HepG2 (cell line): ENCODE measurements at regions not wholly inside any gene's neighbourhood (a gene's known extent, or its start where the extent isn't known, plus 50 kb on each side); places are given as distances from the start of the nearest gene placed in this dataset.

Experiments used
- ATAC-seq: fragments of 200-7000 bp; cut with Tn5 transposase; 3 replicates; pipeline ENCODE4 v1.9.1; 2020; ENCODE audit warnings: mild to moderate bottlenecking, moderate library complexity
- BruUV-seq: library from RNA; stranded (reverse); fragments of 400-500 nt; replicated peaks from 2 replicates; lab custom pipeline; 2021; lab: Mats Ljungman, UMichigan
- CTCF ChIA-PET: fragments of 300-600 bp; formaldehyde crosslinking; extraction: SDS; loops from one replicate; lab custom pipeline; 2021; ENCODE audit warnings: low total read pairs, inconsistent platforms, low intra/inter-chr PET ratio; lab: Yijun Ruan, JAX
- POLR2A ChIA-PET: fragments of 350-600 bp; sonication (Branson Sonifier 250); formaldehyde crosslinking; loops from one replicate; lab custom pipeline; 2020; ENCODE audit warnings: antibody characterized with exemption, inconsistent platforms; lab: Yijun Ruan, JAX
- DNase-seq: peaks from one replicate; pipeline ENCODE4 v3.0.0-alpha.2; 2015; ENCODE audit warnings: low spot score
- FAIRE-seq: peaks from 3 replicates; lab custom pipeline; 2011; peaks lifted over from hg19 to GRCh38; lab: Jason Lieb, UNC
- H2AFZ ChIP-seq: one replicate; pipeline ENCODE4 v1.6.1; 2011; ENCODE audit warnings: low read length, inconsistent platforms
- H3K27ac ChIP-seq: fragments of 300-600 bp; 3 replicates; pipeline ENCODE4 v1.8.0; 2011; ENCODE audit warnings: mixed run types, mild to moderate bottlenecking, mixed read lengths, low read length, inconsistent platforms; ENCODE audit not compliant: insufficient read depth; ENCODE audit errors: extremely low read length
- H3K27me3 ChIP-seq, 2 experiments: fragments of 200-600 bp in 1 of 2; 2 replicates in 1 of 2; 3 replicates in 1 of 2; pipeline versions ENCODE4 v1.6.0 to v1.8.0; 2011; ENCODE audit warnings: low read length in 2 of 2, mild to moderate bottlenecking in 2 of 2, moderate library complexity in 2 of 2, inconsistent platforms in 1 of 2; ENCODE audit not compliant: insufficient read depth in 2 of 2, control insufficient read depth in 1 of 2
- H3K36me3 ChIP-seq, 2 experiments: fragments of 200-600 bp in 1 of 2; replicated peaks in 1 of 2; 2 replicates in 1 of 2; 3 replicates in 1 of 2; pipeline versions ENCODE4 v1.5.1 to v1.8.0; 2011; ENCODE audit warnings: low read length in 2 of 2, inconsistent platforms in 1 of 2; ENCODE audit not compliant: insufficient read depth in 2 of 2, control insufficient read depth in 1 of 2
- H3K4me1 ChIP-seq: 2 replicates; pipeline ENCODE4 v1.5.1; 2012; ENCODE audit warnings: low read length, inconsistent platforms; ENCODE audit not compliant: insufficient read depth
- H3K4me2 ChIP-seq: 2 replicates; pipeline ENCODE4 v1.6.0; 2011; ENCODE audit warnings: low read depth, low read length, inconsistent platforms
- H3K4me3 ChIP-seq, 3 experiments: fragments of 200-600 bp in 1 of 3; sonication (generic), shearing (Covaris generic) in 1 of 3; replicated peaks in 1 of 3; 2 replicates each; pipeline ENCODE4 v1.5.1; 2011 to 2016; ENCODE audit warnings: low read length in 3 of 3, inconsistent platforms in 2 of 3, low read depth in 2 of 3, mild to moderate bottlenecking in 2 of 3, control low read depth in 1 of 3, mixed read lengths in 1 of 3; ENCODE audit not compliant: insufficient read depth in 1 of 3
- H3K79me2 ChIP-seq: one replicate; pipeline ENCODE4 v1.6.1; 2011; ENCODE audit warnings: low read length, inconsistent platforms; ENCODE audit not compliant: insufficient read depth
- H3K9ac ChIP-seq: 2 replicates; pipeline ENCODE4 v1.6.0; 2011; ENCODE audit warnings: mild to moderate bottlenecking, low read depth, low read length, inconsistent platforms; ENCODE audit not compliant: insufficient read depth
- H3K9me3 ChIP-seq: 2 replicates; pipeline ENCODE4 v1.5.1; 2012; ENCODE audit warnings: mild to moderate bottlenecking, low read length
- H4K20me1 ChIP-seq: 2 replicates; pipeline ENCODE4 v1.6.0; 2011; ENCODE audit warnings: inconsistent platforms, mild to moderate bottlenecking, low read length, moderate library complexity; ENCODE audit not compliant: insufficient read depth
- CHD4 ChIP-seq: fragments of 200-600 bp; sonication (generic); IDR thresholded peaks from 2 replicates; pipeline ENCODE4 v1.7.0; 2017; ENCODE audit warnings: mild to moderate bottlenecking, low read length, borderline replicate concordance
- CREB1 ChIP-seq, 2 experiments: fragments of 450-650 bp in 1 of 2; IDR thresholded peaks; 2 replicates each; pipeline ENCODE4 v1.6.1; 2016 to 2017; ENCODE audit warnings: control low read depth in 1 of 2, mild to moderate bottlenecking in 1 of 2, missing compliant biosample characterization in 1 of 2, missing genetic modification characterization in 1 of 2
- FOXC1 ChIP-seq: sonication (generic); formaldehyde crosslinking; IDR thresholded peaks from 2 replicates; pipeline ENCODE4 v1.8.0; 2022; ENCODE audit warnings: mild to moderate bottlenecking, missing genetic modification reagents, borderline replicate concordance
- MAZ ChIP-seq, 2 experiments: sonication (generic) in 1 of 2; formaldehyde crosslinking in 1 of 2; IDR thresholded peaks; 2 replicates each; pipeline versions ENCODE4 v1.5.0 to v1.6.1; 2012 to 2020; ENCODE audit warnings: low read depth in 2 of 2, mild to moderate bottlenecking in 2 of 2, borderline replicate concordance in 1 of 2, improper control_type of control experiment in 1 of 2, low read length in 1 of 2, missing genetic modification reagents in 1 of 2, moderate library complexity in 1 of 2
- PHF20 ChIP-seq: sonication (generic); formaldehyde crosslinking; IDR thresholded peaks from 2 replicates; pipeline ENCODE4 v1.5.0; 2020; ENCODE audit warnings: mild to moderate bottlenecking, missing genetic modification reagents
- ZBTB1 ChIP-seq: sonication (generic); formaldehyde crosslinking; IDR thresholded peaks from 2 replicates; pipeline ENCODE4 v1.4.0; 2020; ENCODE audit warnings: missing genetic modification reagents, borderline replicate concordance
- ZBTB20 ChIP-seq: sonication (generic); formaldehyde crosslinking; IDR thresholded peaks from 2 replicates; pipeline ENCODE4 v1.8.1; 2023; ENCODE audit warnings: missing genetic modification reagents, low read depth, mild to moderate bottlenecking, borderline replicate concordance
- ZNF335 ChIP-seq: sonication (generic); formaldehyde crosslinking; IDR thresholded peaks from 2 replicates; pipeline ENCODE4 v1.4.0; 2020; ENCODE audit warnings: missing genetic modification reagents
- ZNF816 ChIP-seq: sonication (generic); formaldehyde crosslinking; IDR thresholded peaks from 2 replicates; pipeline ENCODE4 v1.8.0; 2022; ENCODE audit warnings: missing genetic modification reagents, mild to moderate bottlenecking, borderline replicate concordance
- WGBS: methylation state at CpG from one replicate; pipeline ENCODE4 v1.1.6; 2017; ENCODE audit warnings: low lambda C conversion rate; 5-methylcytosine and 5-hydroxymethylcytosine counted together
- in situ Hi-C: cut with HindIII; loops from 2 replicates; pipeline ENCODE4 v1.10.0; 2017; ENCODE audit warnings: low pct_unique_long_range_greater_than_20kb; ENCODE audit not compliant: extremely low pct_ligation_motif_present
- intact Hi-C: fragments of 100-400 bp; cut with micrococcal nuclease; formaldehyde crosslinking; loops from one replicate; pipeline ENCODE4 v1.10.0; 2022; ENCODE audit not compliant: unreplicated experiment
- TF ChIP-seq, protein P1 (sequence below): sonication (generic); formaldehyde crosslinking; IDR thresholded peaks from 2 replicates; pipeline ENCODE4 v1.4.0; 2020; ENCODE audit warnings: missing genetic modification reagents, borderline replicate concordance

- intact Hi-C loops (no loop called here), in situ Hi-C loops (no loop called here)
- CTCF ChIA-PET: no interaction called here
- ATAC-seq (no peak), DNase-seq (no peak), FAIRE-seq (no peak)
- POLR2A ChIA-PET: no interaction called here
- no peak overlapping the region for H3K4me3 ChIP-seq
- TF ChIP-seq, protein P1, sequence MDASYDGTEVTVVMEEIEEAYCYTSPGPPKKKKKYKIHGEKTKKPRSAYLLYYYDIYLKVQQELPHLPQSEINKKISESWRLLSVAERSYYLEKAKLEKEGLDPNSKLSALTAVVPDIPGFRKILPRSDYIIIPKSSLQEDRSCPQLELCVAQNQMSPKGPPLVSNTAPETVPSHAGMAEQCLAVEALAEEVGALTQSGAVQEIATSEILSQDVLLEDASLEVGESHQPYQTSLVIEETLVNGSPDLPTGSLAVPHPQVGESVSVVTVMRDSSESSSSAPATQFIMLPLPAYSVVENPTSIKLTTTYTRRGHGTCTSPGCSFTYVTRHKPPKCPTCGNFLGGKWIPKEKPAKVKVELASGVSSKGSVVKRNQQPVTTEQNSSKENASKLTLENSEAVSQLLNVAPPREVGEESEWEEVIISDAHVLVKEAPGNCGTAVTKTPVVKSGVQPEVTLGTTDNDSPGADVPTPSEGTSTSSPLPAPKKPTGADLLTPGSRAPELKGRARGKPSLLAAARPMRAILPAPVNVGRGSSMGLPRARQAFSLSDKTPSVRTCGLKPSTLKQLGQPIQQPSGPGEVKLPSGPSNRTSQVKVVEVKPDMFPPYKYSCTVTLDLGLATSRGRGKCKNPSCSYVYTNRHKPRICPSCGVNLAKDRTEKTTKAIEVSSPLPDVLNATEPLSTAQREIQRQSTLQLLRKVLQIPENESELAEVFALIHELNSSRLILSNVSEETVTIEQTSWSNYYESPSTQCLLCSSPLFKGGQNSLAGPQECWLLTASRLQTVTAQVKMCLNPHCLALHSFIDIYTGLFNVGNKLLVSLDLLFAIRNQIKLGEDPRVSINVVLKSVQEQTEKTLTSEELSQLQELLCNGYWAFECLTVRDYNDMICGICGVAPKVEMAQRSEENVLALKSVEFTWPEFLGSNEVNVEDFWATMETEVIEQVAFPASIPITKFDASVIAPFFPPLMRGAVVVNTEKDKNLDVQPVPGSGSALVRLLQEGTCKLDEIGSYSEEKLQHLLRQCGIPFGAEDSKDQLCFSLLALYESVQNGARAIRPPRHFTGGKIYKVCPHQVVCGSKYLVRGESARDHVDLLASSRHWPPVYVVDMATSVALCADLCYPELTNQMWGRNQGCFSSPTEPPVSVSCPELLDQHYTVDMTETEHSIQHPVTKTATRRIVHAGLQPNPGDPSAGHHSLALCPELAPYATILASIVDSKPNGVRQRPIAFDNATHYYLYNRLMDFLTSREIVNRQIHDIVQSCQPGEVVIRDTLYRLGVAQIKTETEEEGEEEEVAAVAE (CRISPR knock-in tag): no peak
- TF ChIP-seq ZNF816 (no peak), CHD4 (no peak), ZNF335 (CRISPR knock-in tag) (no peak), ZBTB20 (no peak), PHF20 (CRISPR knock-in tag) (no peak), ZBTB1 (CRISPR knock-in tag) (no peak), MAZ (IDR thresholded peaks at IDR 0.05; ENCODE audit: borderline replicate concordance, low read depth, low read length) (no peak), MAZ (CRISPR knock-in tag; IDR thresholded peaks at IDR 0.05; ENCODE audit: low read depth) (no peak), CREB1 (IDR thresholded peaks at IDR 0.05) (no peak), CREB1 (CRISPR knock-in tag; IDR thresholded peaks at IDR 0.05) (no peak), FOXC1 (CRISPR knock-in tag) (no peak)
- no peaks in the 10 kb centered on the region for H4K20me1 ChIP-seq
- no peak overlapping the region for H3K27ac ChIP-seq
- H3K4me1 ChIP-seq: no peaks in the 10 kb centered on the region
- WGBS: 3% methylated on average over 3 of the region's 3 CpGs
- no peaks in the 10 kb centered on the region for H3K27me3 ChIP-seq
- no peaks in the 10 kb centered on the region for H3K36me3 ChIP-seq
- no peaks in the 10 kb centered on the region for H3K79me2 ChIP-seq
- no peaks in the 10 kb centered on the region for H3K9me3 ChIP-seq
- no TSS peak for BruUV-seq
- no peak overlapping the region for H3K9ac ChIP-seq
- no peak overlapping the region for H3K4me2 ChIP-seq
- no peak overlapping the region for H2AFZ ChIP-seq
Measured at GRCh38 chr9:87093777-87094176, 146.5 kb upstream of the GAS1 start.
